GM12878 (cell line): ENCODE measurements at regions not wholly inside any gene's neighbourhood (a gene's known extent, or its start where the extent isn't known, plus 50 kb on each side); places are given as distances from the start of the nearest gene placed in this dataset.

Experiments
- ATAC-seq: fragments of 200-7000 bp; cut with Tn5 transposase; 3 replicates; pipeline ENCODE4 v1.9.1; 2020; ENCODE audit warnings: mild to moderate bottlenecking, moderate library complexity
- BruUV-seq: library from RNA; stranded (reverse); fragments of 400-500 nt; replicated peaks from 2 replicates; lab custom pipeline; 2021; lab: Mats Ljungman, UMichigan
- CTCF ChIA-PET: fragments of 300-600 bp; sonication (Branson Sonifier 250); formaldehyde crosslinking; extraction: SDS; loops from one replicate; lab custom pipeline; 2021; ENCODE audit warnings: inconsistent platforms; lab: Yijun Ruan, JAX
- POLR2A ChIA-PET: fragments of 350-600 bp; formaldehyde crosslinking; extraction: SDS; loops from one replicate; lab custom pipeline; 2021; ENCODE audit warnings: inconsistent platforms; lab: Charles Lee
- RAD21 ChIA-PET: fragments of 300-600 bp; sonication (Branson Sonifier 250); formaldehyde crosslinking; loops from one replicate; lab custom pipeline; 2023; ENCODE audit warnings: antibody characterized with exemption; ENCODE audit not compliant: unreplicated experiment; lab: Charles Lee
- SMC1A ChIA-PET: fragments of 300-600 bp; sonication (Branson Sonifier 250); formaldehyde crosslinking; loops from one replicate; lab custom pipeline; 2023; ENCODE audit not compliant: unreplicated experiment, uncharacterized antibody; lab: Charles Lee
- DNase-seq: peaks from one replicate; pipeline ENCODE4 v3.0.0-alpha.2; 2011; ENCODE audit warnings: low read depth, low spot score
- FAIRE-seq: peaks from 3 replicates; lab custom pipeline; 2011; peaks lifted over from hg19 to GRCh38; lab: Jason Lieb, UNC
- H2AFZ ChIP-seq: 2 replicates; pipeline ENCODE4 v1.6.0; 2011; ENCODE audit warnings: low read depth, low read length, control low read depth; ENCODE audit not compliant: control insufficient read depth
- H3K27ac ChIP-seq: 2 replicates; pipeline ENCODE4 v1.5.1; 2011; ENCODE audit warnings: control low read depth; ENCODE audit not compliant: control insufficient read depth, insufficient read depth
- H3K27me3 ChIP-seq, 2 experiments: replicated peaks in 1 of 2; 2 replicates each; pipeline versions ENCODE4 v1.6.0 to v1.6.1; 2011; ENCODE audit warnings: low read length in 1 of 2; ENCODE audit not compliant: control insufficient read depth in 2 of 2, insufficient read depth in 2 of 2
- H3K36me3 ChIP-seq, 2 experiments: 2 replicates each; pipeline ENCODE4 v1.5.1; 2011; ENCODE audit warnings: low read length in 1 of 2; ENCODE audit not compliant: control insufficient read depth in 2 of 2, insufficient read depth in 2 of 2
- H3K4me1 ChIP-seq: 2 replicates; pipeline ENCODE4 v1.6.1; 2011; ENCODE audit warnings: mild to moderate bottlenecking, low read length, moderate library complexity, mixed read lengths; ENCODE audit not compliant: control insufficient read depth, insufficient read depth
- H3K4me2 ChIP-seq: 2 replicates; pipeline ENCODE4 v1.6.0; 2011; ENCODE audit warnings: control low read depth; ENCODE audit not compliant: control insufficient read depth, insufficient read depth
- H3K4me3 ChIP-seq: fragments of 200-600 bp; sonication (generic); 2 replicates; pipeline ENCODE4 v1.5.1; 2016
- H3K79me2 ChIP-seq: 2 replicates; pipeline ENCODE4 v1.6.0; 2011; ENCODE audit warnings: low read length; ENCODE audit not compliant: control insufficient read depth, insufficient read depth
- H3K9ac ChIP-seq: 2 replicates; pipeline ENCODE4 v1.8.0; 2011; ENCODE audit warnings: low read length, control low read depth, mixed read lengths; ENCODE audit not compliant: control insufficient read depth, insufficient read depth
- H3K9me3 ChIP-seq: replicated peaks from 3 replicates; pipeline ENCODE4 v1.5.1; 2011; ENCODE audit warnings: mild to moderate bottlenecking, low read length; ENCODE audit not compliant: control insufficient read depth, insufficient read depth
- H4K20me1 ChIP-seq: 2 replicates; pipeline ENCODE4 v1.6.0; 2011; ENCODE audit not compliant: control insufficient read depth, insufficient read depth
- E4F1 ChIP-seq: fragments of 450-650 bp; IDR thresholded peaks from 2 replicates; pipeline ENCODE4 v1.6.1; 2018; ENCODE audit warnings: borderline replicate concordance, mild to moderate bottlenecking; ENCODE audit not compliant: partially characterized antibody
- NKRF ChIP-seq: fragments of 450-650 bp; conservative IDR thresholded peaks from 2 replicates; pipeline ENCODE4 v1.6.1; 2017; ENCODE audit warnings: mild to moderate bottlenecking, moderate library complexity
- WGBS: methylation state at CpG from one replicate; pipeline ENCODE4 v1.1.6; 2016; ENCODE audit warnings: low lambda C conversion rate; ENCODE audit not compliant: insufficient replicate concordance, insufficient coverage; ENCODE audit errors: missing lambda C conversion rate; 5-methylcytosine and 5-hydroxymethylcytosine counted together
- in situ Hi-C: fragments of 300-500 bp; cut with MboI; formaldehyde crosslinking; loops from 9 replicates; pipeline ENCODE4 v1.14.3; 2018; ENCODE audit warnings: mixed read lengths
- intact Hi-C: fragments of 100-400 bp; cut with micrococcal nuclease; formaldehyde crosslinking; loops from one replicate; pipeline ENCODE4 v1.14.2; 2022; ENCODE audit not compliant: unreplicated experiment

- H3K36me3 ChIP-seq, result no peaks in the 10 kb centered on the region
- WGBS, result 34% methylated on average over 3 of the region's 3 CpGs
- intact Hi-C loops, result no loop called here
- H2AFZ ChIP-seq, result no peak overlapping the region
- H3K27ac ChIP-seq, result no peak overlapping the region
- H4K20me1 ChIP-seq, result no peaks in the 10 kb centered on the region
- H3K4me2 ChIP-seq, result no peak overlapping the region
- POLR2A ChIA-PET, result no interaction called here
- no peaks in the 10 kb centered on the region for H3K4me1 ChIP-seq
- no peaks in the 10 kb centered on the region for H3K79me2 ChIP-seq
- SMC1A ChIA-PET, result no interaction called here
- CTCF ChIA-PET, result interaction anchor here (0.7 kb wide), 1 partner anchor 285 kb away, joined by 4 read pairs; no protein-coding TSS in a partner anchor
- RAD21 ChIA-PET, result no interaction called here
- BruUV-seq, result no TSS peak
- no peak overlapping the region for H3K9ac ChIP-seq
- ATAC-seq (no peak), FAIRE-seq (no peak)
- no peaks in the 10 kb centered on the region; a peak in 2 of 4 replicates for H3K27me3 ChIP-seq
- TF ChIP-seq E4F1 (no peak), NKRF (no peak)
- TF ChIP-seq, all 136 proteins: peak for 0
- H3K9me3 ChIP-seq, result no peaks in the 10 kb centered on the region
- no peak for DNase-seq
- no peak overlapping the region for H3K4me3 ChIP-seq
- in situ Hi-C loops, result no loop called here
Measured at GRCh38 chr9:32899761-32900160, 101.7 kb downstream of the APTX start.
